ENCODE measurements at regions not wholly inside any gene's neighbourhood (a gene's known extent, or its start where the extent isn't known, plus 50 kb on each side); places are given as distances from the start of the nearest gene placed in this dataset.

DNA sequence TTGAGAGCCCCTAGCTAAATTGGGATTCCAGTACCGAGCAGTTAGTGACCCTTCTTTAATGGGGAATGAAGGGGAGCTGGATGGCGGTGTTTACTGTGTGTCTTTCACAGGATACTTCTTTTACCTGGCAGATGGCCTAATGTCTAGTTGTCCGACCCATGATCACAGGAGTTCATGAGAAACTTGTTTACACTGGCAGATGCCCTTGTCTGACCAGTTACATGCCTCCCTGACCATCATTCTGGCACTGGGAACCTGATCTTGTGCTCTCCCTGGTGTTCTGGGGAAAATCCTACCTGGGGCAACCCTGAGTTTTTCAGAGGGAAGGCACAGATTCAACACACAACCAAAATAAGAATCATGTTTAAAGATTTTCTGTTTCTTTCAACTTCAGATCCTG lies 120.1 kb upstream of the SLC13A1 start:
- H3K4ac ChIP-seq (ENCODE audit: low read depth, low read length): no peak overlapping the region
- H4K5ac ChIP-seq (ENCODE audit: low read length): no peak overlapping the region
- H2AK5ac ChIP-seq (ENCODE audit: low read length): no peak overlapping the region
- H3K27ac ChIP-seq (ENCODE audit: low read depth, low read length): no peak overlapping the region
- no peak overlapping the region for H4K8ac ChIP-seq (ENCODE audit: low read depth, low read length)
- H3K4me1 ChIP-seq (ENCODE audit: control insufficient read depth, low read depth, low read length): no peaks in the 10 kb centered on the region
- no peak overlapping the region for H3K4me2 ChIP-seq (ENCODE audit: low read length)
- no CpG with 5 or more reads among the region's 3 CpGs for WGBS (ENCODE audit: extremely low coverage, insufficient coverage, low lambda C conversion rate)
- no peaks in the 10 kb centered on the region for H3K79me2 ChIP-seq (ENCODE audit: control insufficient read depth, insufficient read depth, low read length)
- no peak overlapping the region for H2BK15ac ChIP-seq (replicated peaks; ENCODE audit: low read depth)
- DNase-seq: no peak
- H3K18ac ChIP-seq (ENCODE audit: low read length): no peak overlapping the region
- no peak overlapping the region for H3K9ac ChIP-seq (ENCODE audit: low read length)
- H3K56ac ChIP-seq (ENCODE audit: low read length): no peak overlapping the region
- H3K4me3 ChIP-seq (ENCODE audit: low read length): no peak overlapping the region
- H3K27me3 ChIP-seq (ENCODE audit: insufficient read depth, low read length, poor library complexity): no peaks in the 10 kb centered on the region
- H3K23ac ChIP-seq (ENCODE audit: low read length): no peak overlapping the region
- H3K36me3 ChIP-seq (ENCODE audit: control insufficient read depth, insufficient read depth, low read length): no peaks in the 10 kb centered on the region
- no peak overlapping the region for H2BK120ac ChIP-seq (ENCODE audit: low read depth, low read length)
- no peak overlapping the region for H2BK5ac ChIP-seq (ENCODE audit: low read length)
- no peaks in the 10 kb centered on the region for H3K79me1 ChIP-seq (ENCODE audit: low read length)

DNA sequence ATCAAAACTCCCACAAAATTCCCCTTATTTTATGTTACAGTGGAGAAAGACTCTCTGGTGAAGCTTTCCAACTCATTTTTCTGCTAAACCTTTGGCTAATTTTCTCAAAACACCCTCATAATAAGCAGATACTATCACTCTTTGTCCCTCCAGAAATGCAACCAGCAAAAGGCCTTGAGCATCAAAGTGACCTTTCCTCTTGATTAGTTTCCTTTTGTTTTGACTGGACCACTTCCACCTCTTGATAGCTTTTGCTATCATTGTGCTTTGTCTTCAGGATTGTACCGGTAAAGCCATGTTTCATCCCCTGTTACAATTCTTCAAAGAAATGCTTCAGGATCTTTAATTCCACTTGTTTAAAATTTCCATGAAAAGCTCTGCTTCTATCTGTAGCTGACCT lies 115.1 kb upstream of the SLC13A1 start:
- no peak overlapping the region for H2BK5ac ChIP-seq (ENCODE audit: low read length)
- no peak overlapping the region for H4K5ac ChIP-seq (ENCODE audit: low read length)
- H3K79me2 ChIP-seq (ENCODE audit: control insufficient read depth, insufficient read depth, low read length): no peaks in the 10 kb centered on the region
- no peak overlapping the region for H3K4me2 ChIP-seq (ENCODE audit: low read length)
- no peaks in the 10 kb centered on the region for H3K4me1 ChIP-seq (ENCODE audit: control insufficient read depth, low read depth, low read length)
- H3K79me1 ChIP-seq (ENCODE audit: low read length): no peaks in the 10 kb centered on the region
- H3K56ac ChIP-seq (ENCODE audit: low read length): no peak overlapping the region
- no peak overlapping the region for H3K18ac ChIP-seq (ENCODE audit: low read length)
- H3K4me3 ChIP-seq (ENCODE audit: low read length): no peak overlapping the region
- no peaks in the 10 kb centered on the region for H3K27me3 ChIP-seq (ENCODE audit: insufficient read depth, low read length, poor library complexity)
- no CpG with 5 or more reads among the region's 1 CpG for WGBS (ENCODE audit: extremely low coverage, insufficient coverage, low lambda C conversion rate)
- H2BK15ac ChIP-seq (replicated peaks; ENCODE audit: low read depth): no peak overlapping the region
- DNase-seq: no peak
- H4K8ac ChIP-seq (ENCODE audit: low read depth, low read length): no peak overlapping the region
- H2AK5ac ChIP-seq (ENCODE audit: low read length): no peak overlapping the region
- no peak overlapping the region for H3K23ac ChIP-seq (ENCODE audit: low read length)
- H3K27ac ChIP-seq (ENCODE audit: low read depth, low read length): no peak overlapping the region
- H3K4ac ChIP-seq (ENCODE audit: low read depth, low read length): no peak overlapping the region
- H3K9ac ChIP-seq (ENCODE audit: low read length): no peak overlapping the region
- no peak overlapping the region for H2BK120ac ChIP-seq (ENCODE audit: low read depth, low read length)
- H3K36me3 ChIP-seq (ENCODE audit: control insufficient read depth, insufficient read depth, low read length): no peaks in the 10 kb centered on the region

GRCh38 chr7:123308254-123308951 lies 108.6 kb upstream of the SLC13A1 start:
- Histone ChIP-seq H3K79me2 (ENCODE audit: control insufficient read depth, insufficient read depth, low read length) (no peaks in the 10 kb centered on the region), H3K4me1 (ENCODE audit: control insufficient read depth, low read depth, low read length) (no peaks in the 10 kb centered on the region), H4K8ac (ENCODE audit: low read depth, low read length) (no peak overlapping the region), H3K4me2 (ENCODE audit: low read length) (no peak overlapping the region), H4K5ac (ENCODE audit: low read length) (no peak overlapping the region), H3K27me3 (ENCODE audit: insufficient read depth, low read length, poor library complexity) (no peaks in the 10 kb centered on the region), H2BK120ac (ENCODE audit: low read depth, low read length) (no peak overlapping the region), H3K4me3 (ENCODE audit: low read length) (no peak overlapping the region), H3K23ac (ENCODE audit: low read length) (no peak overlapping the region), H2AK5ac (ENCODE audit: low read length) (no peak overlapping the region), H3K18ac (ENCODE audit: low read length) (no peak overlapping the region), H3K4ac (ENCODE audit: low read depth, low read length) (no peak overlapping the region), H2BK5ac (ENCODE audit: low read length) (no peak overlapping the region), H3K27ac (ENCODE audit: low read depth, low read length) (no peak overlapping the region), H3K9ac (ENCODE audit: low read length) (no peak overlapping the region), H3K36me3 (ENCODE audit: control insufficient read depth, insufficient read depth, low read length) (no peaks in the 10 kb centered on the region), H3K56ac (ENCODE audit: low read length) (no peak overlapping the region), H2BK15ac (replicated peaks; ENCODE audit: low read depth) (no peak overlapping the region), H3K79me1 (ENCODE audit: low read length) (no peaks in the 10 kb centered on the region)
- WGBS (ENCODE audit: extremely low coverage, insufficient coverage, low lambda C conversion rate): no CpG with 5 or more reads among the region's 2 CpGs
- no peak for DNase-seq

GRCh38 chr7:123305840-123306375 lies 106.1 kb upstream of the SLC13A1 start:
- no peak for DNase-seq
- Histone ChIP-seq H4K5ac (ENCODE audit: low read length) (no peak overlapping the region), H3K27me3 (ENCODE audit: insufficient read depth, low read length, poor library complexity) (no peaks in the 10 kb centered on the region), H3K23ac (ENCODE audit: low read length) (no peak overlapping the region), H2BK120ac (ENCODE audit: low read depth, low read length) (no peak overlapping the region), H2BK15ac (replicated peaks; ENCODE audit: low read depth) (no peak overlapping the region), H3K9ac (ENCODE audit: low read length) (no peak overlapping the region), H3K4me1 (ENCODE audit: control insufficient read depth, low read depth, low read length) (no peaks in the 10 kb centered on the region), H3K79me2 (ENCODE audit: control insufficient read depth, insufficient read depth, low read length) (no peaks in the 10 kb centered on the region), H3K4me2 (ENCODE audit: low read length) (no peak overlapping the region), H3K36me3 (ENCODE audit: control insufficient read depth, insufficient read depth, low read length) (no peaks in the 10 kb centered on the region), H3K4ac (ENCODE audit: low read depth, low read length) (no peak overlapping the region), H2BK5ac (ENCODE audit: low read length) (no peak overlapping the region), H2AK5ac (ENCODE audit: low read length) (no peak overlapping the region), H3K4me3 (ENCODE audit: low read length) (no peak overlapping the region), H3K79me1 (ENCODE audit: low read length) (no peaks in the 10 kb centered on the region), H3K56ac (ENCODE audit: low read length) (no peak overlapping the region), H3K18ac (ENCODE audit: low read length) (no peak overlapping the region), H3K27ac (ENCODE audit: low read depth, low read length) (no peak overlapping the region), H4K8ac (ENCODE audit: low read depth, low read length) (no peak overlapping the region)
- no CpG with 5 or more reads among the region's 2 CpGs for WGBS (ENCODE audit: extremely low coverage, insufficient coverage, low lambda C conversion rate)

- Histone ChIP-seq H3K27ac (ENCODE audit: low read depth, low read length) (no peak overlapping the region), H3K9ac (ENCODE audit: low read length) (no peak overlapping the region), H3K23ac (ENCODE audit: low read length) (no peak overlapping the region), H2BK120ac (ENCODE audit: low read depth, low read length) (no peak overlapping the region), H4K8ac (ENCODE audit: low read depth, low read length) (no peak overlapping the region), H3K4me1 (ENCODE audit: control insufficient read depth, low read depth, low read length) (no peaks in the 10 kb centered on the region), H2BK15ac (replicated peaks; ENCODE audit: low read depth) (no peak overlapping the region), H3K27me3 (ENCODE audit: insufficient read depth, low read length, poor library complexity) (no peaks in the 10 kb centered on the region), H3K79me2 (ENCODE audit: control insufficient read depth, insufficient read depth, low read length) (no peaks in the 10 kb centered on the region), H3K18ac (ENCODE audit: low read length) (no peak overlapping the region), H3K56ac (ENCODE audit: low read length) (no peak overlapping the region), H3K4me3 (ENCODE audit: low read length) (no peak overlapping the region), H3K36me3 (ENCODE audit: control insufficient read depth, insufficient read depth, low read length) (no peaks in the 10 kb centered on the region), H4K5ac (ENCODE audit: low read length) (no peak overlapping the region), H3K4ac (ENCODE audit: low read depth, low read length) (no peak overlapping the region), H2BK5ac (ENCODE audit: low read length) (no peak overlapping the region), H3K79me1 (ENCODE audit: low read length) (no peaks in the 10 kb centered on the region), H3K4me2 (ENCODE audit: low read length) (no peak overlapping the region), H2AK5ac (ENCODE audit: low read length) (no peak overlapping the region)
- DNase-seq: no peak
- WGBS (ENCODE audit: extremely low coverage, insufficient coverage, low lambda C conversion rate): no CpG with 5 or more reads among the region's 1 CpG
Observed at GRCh38 chr7:123303926-123304325, 104.2 kb upstream of the SLC13A1 start.

DNA sequence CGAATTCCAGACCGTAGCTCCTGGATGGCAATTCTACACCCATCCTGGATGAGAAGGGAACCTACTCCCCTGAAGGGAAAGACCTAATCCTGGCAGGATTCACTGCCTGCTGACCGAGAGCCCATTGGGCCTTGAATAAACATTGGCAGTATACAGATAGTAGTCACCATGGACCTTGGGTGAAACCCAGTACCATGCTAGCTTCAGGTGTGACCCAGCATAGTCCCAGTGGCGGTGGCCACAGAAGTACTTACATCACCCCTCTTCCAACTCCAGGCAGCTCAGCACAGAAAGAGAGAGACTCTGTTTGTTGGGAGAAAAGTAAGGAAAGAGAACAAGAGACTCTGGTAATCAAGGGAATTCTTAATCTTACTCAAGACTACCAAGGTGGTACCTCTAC lies 97.2 kb upstream of the SLC13A1 start:
- no peaks in the 10 kb centered on the region for H3K4me1 ChIP-seq (ENCODE audit: control insufficient read depth, low read depth, low read length)
- no peak overlapping the region for H3K27ac ChIP-seq (ENCODE audit: low read depth, low read length)
- no peak overlapping the region for H4K8ac ChIP-seq (ENCODE audit: low read depth, low read length)
- H3K79me1 ChIP-seq (ENCODE audit: low read length): no peaks in the 10 kb centered on the region
- no peak overlapping the region for H2BK5ac ChIP-seq (ENCODE audit: low read length)
- H2BK120ac ChIP-seq (ENCODE audit: low read depth, low read length): no peak overlapping the region
- WGBS (ENCODE audit: extremely low coverage, insufficient coverage, low lambda C conversion rate): no CpG with 5 or more reads among the region's 4 CpGs
- no peak overlapping the region for H3K18ac ChIP-seq (ENCODE audit: low read length)
- no peak overlapping the region for H3K4me3 ChIP-seq (ENCODE audit: low read length)
- H3K27me3 ChIP-seq (ENCODE audit: insufficient read depth, low read length, poor library complexity): no peaks in the 10 kb centered on the region
- H3K4me2 ChIP-seq (ENCODE audit: low read length): no peak overlapping the region
- no peak overlapping the region for H3K23ac ChIP-seq (ENCODE audit: low read length)
- no peak overlapping the region for H4K5ac ChIP-seq (ENCODE audit: low read length)
- no peak overlapping the region for H2AK5ac ChIP-seq (ENCODE audit: low read length)
- no peak overlapping the region for H3K56ac ChIP-seq (ENCODE audit: low read length)
- no peak overlapping the region for H3K9ac ChIP-seq (ENCODE audit: low read length)
- H3K79me2 ChIP-seq (ENCODE audit: control insufficient read depth, insufficient read depth, low read length): no peaks in the 10 kb centered on the region
- H2BK15ac ChIP-seq (replicated peaks; ENCODE audit: low read depth): no peak overlapping the region
- DNase-seq: no peak
- H3K36me3 ChIP-seq (ENCODE audit: control insufficient read depth, insufficient read depth, low read length): no peaks in the 10 kb centered on the region
- H3K4ac ChIP-seq (ENCODE audit: low read depth, low read length): no peak overlapping the region
